H1 (cell line): ENCODE measurements at regions not wholly inside any gene's neighbourhood (a gene's known extent, or its start where the extent isn't known, plus 50 kb on each side); places are given as distances from the start of the nearest gene placed in this dataset.

Experiments used
- CHD1 ChIP-seq: IDR thresholded peaks from 2 replicates; pipeline ENCODE4 v1.6.1; 2012; ENCODE audit warnings: low read depth, low read length, improper control_type of control experiment
- PHF8 ChIP-seq: fragments of 200-600 bp; sonication (generic); conservative IDR thresholded peaks from 2 replicates; pipeline ENCODE4 v1.7.1; 2012; ENCODE audit warnings: low read depth, mild to moderate bottlenecking, inconsistent platforms, low read length, moderate library complexity
- POLR2AphosphoS5 ChIP-seq: IDR thresholded peaks from 2 replicates; pipeline ENCODE4 v1.6.1; 2011; ENCODE audit warnings: low read depth, low read length
- TF ChIP-seq, protein P1 (sequence below): IDR thresholded peaks from 2 replicates; pipeline ENCODE4 v1.6.1; 2012; ENCODE audit warnings: inconsistent platforms

- TF ChIP-seq PHF8 (no peak), CHD1 (no peak), POLR2AphosphoS5 (no peak)
- TF ChIP-seq, protein P1, sequence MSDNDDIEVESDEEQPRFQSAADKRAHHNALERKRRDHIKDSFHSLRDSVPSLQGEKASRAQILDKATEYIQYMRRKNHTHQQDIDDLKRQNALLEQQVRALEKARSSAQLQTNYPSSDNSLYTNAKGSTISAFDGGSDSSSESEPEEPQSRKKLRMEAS = no peak
Observed at GRCh38 chr6:15922510-15923250, 206.2 kb upstream of the MYLIP start (continued).
